Cardiac fibroblast (primary cell): ENCODE measurements at regions not wholly inside any gene's neighbourhood (a gene's known extent, or its start where the extent isn't known, plus 50 kb on each side); places are given as distances from the start of the nearest gene placed in this dataset.
"Not testable (repeated sequence)": the region's sequence is repeated elsewhere in the genome, so short reads cannot be mapped to it uniquely, and the experiment has no call there.

Experiments used
- DNase-seq, 2 donors: peaks; one replicate each; pipeline versions ENCODE4 v3.0.0 to v3.0.0-alpha.2; 2010; ENCODE audit warnings: low read depth in 2 of 2
- H3K4me3 ChIP-seq, 2 donors: replicated peaks in 1 of 2; 1 replicate in 1 of 2; 2 replicates in 1 of 2; pipeline ENCODE4 v1.5.1; 2011; ENCODE audit warnings: low read depth in 2 of 2, low read length in 2 of 2, mild to moderate bottlenecking in 2 of 2, moderate library complexity in 1 of 2
- TF ChIP-seq, protein P1 (sequence below): IDR thresholded peaks from one replicate; pipeline ENCODE4 v1.5.1; 2011; ENCODE audit warnings: low read depth, mild to moderate bottlenecking, low read length, inconsistent platforms

DNA sequence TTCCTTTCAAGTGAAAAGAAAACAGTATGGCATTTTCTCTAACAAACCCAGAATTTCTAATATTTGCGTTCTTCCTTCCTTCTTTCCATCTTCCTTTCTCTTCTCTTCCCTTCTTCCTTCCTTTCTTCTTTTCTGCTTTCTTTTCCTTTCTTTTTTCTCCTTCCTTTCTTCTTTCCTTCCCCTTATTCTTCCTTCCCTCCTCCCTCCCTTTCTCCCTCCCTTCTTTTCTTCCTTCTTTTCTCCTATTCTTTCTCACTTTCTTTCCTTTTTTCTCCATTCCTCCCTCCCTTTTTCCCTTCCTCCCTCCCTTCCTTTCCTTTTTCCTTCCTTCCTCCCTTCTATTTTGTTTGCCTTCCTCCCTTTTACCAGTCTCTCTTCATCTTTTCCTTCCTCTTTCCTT lies 194.8 kb downstream of the SHCBP1 start:
- DNase-seq: no peak
- TF ChIP-seq, protein P1, sequence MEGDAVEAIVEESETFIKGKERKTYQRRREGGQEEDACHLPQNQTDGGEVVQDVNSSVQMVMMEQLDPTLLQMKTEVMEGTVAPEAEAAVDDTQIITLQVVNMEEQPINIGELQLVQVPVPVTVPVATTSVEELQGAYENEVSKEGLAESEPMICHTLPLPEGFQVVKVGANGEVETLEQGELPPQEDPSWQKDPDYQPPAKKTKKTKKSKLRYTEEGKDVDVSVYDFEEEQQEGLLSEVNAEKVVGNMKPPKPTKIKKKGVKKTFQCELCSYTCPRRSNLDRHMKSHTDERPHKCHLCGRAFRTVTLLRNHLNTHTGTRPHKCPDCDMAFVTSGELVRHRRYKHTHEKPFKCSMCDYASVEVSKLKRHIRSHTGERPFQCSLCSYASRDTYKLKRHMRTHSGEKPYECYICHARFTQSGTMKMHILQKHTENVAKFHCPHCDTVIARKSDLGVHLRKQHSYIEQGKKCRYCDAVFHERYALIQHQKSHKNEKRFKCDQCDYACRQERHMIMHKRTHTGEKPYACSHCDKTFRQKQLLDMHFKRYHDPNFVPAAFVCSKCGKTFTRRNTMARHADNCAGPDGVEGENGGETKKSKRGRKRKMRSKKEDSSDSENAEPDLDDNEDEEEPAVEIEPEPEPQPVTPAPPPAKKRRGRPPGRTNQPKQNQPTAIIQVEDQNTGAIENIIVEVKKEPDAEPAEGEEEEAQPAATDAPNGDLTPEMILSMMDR: no peak
- H3K4me3 ChIP-seq: no peak overlapping the region

DNA sequence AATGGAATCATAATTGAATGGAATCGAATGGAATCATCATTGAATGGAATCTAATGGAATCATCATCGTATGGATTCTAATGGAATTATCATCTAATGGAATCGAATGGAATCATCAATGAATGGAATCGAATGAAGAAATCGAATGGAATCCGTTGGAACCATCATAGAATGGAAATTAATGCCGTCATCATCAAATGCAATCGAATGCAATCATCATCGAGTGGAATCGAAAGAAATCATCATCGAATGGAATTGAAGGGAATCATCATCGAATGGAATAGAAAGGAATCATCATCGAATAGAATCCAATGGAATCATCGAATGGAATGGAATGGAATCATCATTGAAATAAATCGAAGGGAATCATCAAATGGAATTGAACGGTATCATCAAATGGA lies 217.2 kb downstream of the SHCBP1 start:
- DNase-seq: no peak
- TF ChIP-seq, protein P1: no peak
- H3K4me3 ChIP-seq: no peak overlapping the region

DNA sequence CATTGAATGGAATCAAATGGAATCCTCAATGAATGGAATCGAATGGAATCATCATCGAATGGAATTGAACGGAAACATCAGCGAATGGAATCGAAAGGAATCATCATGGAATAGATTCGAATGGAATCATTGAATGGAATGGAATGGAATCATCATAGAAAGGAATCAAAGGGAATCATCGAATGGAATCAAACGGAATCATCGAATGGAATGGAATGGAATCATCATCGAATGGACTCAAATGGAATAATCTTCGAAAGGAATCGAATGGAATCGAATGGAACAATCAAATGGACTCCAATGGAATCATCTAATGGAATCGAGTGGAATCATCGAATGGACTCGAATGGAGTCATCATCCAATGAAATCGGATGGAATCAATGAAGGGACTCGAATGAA lies 222.6 kb downstream of the SHCBP1 start:
- H3K4me3 ChIP-seq, DNase-seq: not testable (repeated sequence)

DNA sequence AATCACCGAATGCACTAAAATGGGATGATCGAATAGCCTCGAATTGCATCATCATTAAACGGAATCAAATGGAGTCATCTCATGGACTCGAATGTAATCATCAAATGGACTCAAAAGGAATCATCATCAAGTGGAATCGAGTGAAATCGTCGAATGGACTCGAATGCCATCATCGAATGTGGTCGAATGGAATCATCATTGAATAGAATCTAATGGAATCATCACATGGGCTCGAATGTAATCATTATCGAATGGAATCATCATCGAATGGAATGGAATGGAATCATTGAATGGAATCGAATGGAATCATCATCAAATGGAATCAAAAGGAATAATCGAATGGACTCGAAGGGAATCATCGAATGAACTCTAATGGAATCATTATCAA lies 224.3 kb downstream of the SHCBP1 start:
- not testable (repeated sequence) for DNase-seq, H3K4me3 ChIP-seq

DNA sequence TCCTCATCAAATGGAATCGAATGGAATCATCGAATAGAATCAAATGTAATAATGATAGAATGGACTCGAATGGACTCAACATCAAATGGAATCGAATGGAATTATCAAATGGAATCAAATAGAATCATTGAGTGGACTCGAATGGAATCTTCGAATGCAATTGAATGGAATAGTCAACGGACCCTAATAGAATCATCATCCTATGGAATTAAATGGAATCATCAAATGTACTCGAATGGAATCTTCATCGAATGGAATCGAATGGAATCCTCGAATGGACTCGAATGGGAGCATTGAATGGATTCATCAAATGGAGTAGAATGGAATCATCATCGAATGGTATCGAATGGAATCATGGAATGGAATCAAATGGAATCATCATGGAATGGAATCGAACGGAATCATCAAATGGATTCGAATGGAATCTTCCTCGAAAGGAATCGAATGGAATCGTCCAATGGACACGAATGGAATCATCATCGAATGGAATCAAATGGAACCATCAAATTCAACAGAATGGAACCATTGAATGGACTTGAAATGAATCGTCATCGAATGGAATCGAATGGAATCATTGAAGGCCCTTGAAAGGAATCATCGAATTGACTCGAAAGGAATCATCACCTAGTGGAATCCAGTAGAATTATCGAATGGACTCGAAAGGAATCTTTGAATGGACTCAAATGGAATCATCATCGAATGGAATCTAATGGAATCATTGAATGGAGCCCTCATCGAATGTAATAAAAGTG lies 224.9 kb downstream of the SHCBP1 start:
- peak in 1 of 2 donors; percentile 16 for DNase-seq
- not testable (repeated sequence) for H3K4me3 ChIP-seq

DNA sequence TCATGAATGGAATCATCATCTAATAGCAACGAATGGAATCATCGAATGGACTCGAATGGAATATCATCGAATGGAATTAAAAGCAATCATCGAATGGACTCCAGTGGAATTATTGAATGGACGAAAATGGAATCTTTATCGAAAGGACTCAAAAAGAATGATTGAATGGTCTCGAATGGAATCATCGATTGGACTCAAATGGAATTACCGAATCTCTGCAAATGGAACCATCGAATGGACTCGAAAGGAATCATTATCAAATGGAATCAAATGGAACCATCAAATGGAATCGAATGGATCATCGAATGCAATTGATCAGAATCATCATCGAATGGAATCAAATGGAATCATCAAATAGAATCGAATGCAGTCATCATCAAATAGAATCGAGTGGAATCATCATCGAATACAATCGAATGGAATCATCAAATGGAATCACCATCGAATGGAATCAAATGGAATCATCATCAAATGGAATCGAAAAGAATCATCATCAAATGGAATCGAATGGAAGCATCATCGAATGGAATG lies 225.7 kb downstream of the SHCBP1 start:
- not testable (repeated sequence) for H3K4me3 ChIP-seq
- DNase-seq: peak; percentile 16 to 35

DNA sequence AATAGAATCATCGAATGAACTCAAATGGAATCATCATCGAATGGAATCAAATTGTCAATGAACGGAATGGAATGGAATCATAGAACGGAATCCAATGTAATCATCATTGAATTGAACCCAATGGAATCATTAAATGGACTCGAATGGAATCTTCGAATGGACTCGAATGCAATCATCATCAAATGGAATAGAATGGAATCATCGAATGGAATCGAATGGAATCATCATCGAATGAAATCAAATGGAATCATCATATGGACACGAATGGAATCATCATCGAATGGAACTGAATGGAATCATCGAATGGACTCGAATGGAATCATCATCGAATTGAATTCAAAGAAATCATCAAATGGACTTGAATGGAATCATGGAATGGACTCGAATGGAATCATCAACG lies 226.2 kb downstream of the SHCBP1 start:
- DNase-seq: peak in 1 of 2 donors; percentile 55
- H3K4me3 ChIP-seq: not testable (repeated sequence)

DNA sequence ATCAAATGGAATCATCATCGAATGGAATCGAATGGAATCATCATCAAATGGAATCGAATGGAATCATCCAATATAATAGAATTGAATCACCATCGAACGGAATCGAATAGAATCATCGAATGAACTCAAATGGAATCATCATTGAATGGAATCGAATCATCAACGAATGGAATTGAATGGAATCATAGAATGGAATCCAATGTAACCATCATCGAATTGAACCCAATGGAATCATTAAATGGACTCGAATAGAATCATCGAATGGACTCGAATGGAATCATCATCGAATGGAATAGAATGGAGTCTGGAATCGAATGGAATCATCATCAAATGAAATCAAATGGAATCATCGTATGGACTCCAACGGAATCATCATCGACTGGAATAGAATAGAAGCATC lies 227.0 kb downstream of the SHCBP1 start:
- not testable (repeated sequence) for H3K4me3 ChIP-seq
- peak in 1 of 2 donors; percentile 28 for DNase-seq

DNA sequence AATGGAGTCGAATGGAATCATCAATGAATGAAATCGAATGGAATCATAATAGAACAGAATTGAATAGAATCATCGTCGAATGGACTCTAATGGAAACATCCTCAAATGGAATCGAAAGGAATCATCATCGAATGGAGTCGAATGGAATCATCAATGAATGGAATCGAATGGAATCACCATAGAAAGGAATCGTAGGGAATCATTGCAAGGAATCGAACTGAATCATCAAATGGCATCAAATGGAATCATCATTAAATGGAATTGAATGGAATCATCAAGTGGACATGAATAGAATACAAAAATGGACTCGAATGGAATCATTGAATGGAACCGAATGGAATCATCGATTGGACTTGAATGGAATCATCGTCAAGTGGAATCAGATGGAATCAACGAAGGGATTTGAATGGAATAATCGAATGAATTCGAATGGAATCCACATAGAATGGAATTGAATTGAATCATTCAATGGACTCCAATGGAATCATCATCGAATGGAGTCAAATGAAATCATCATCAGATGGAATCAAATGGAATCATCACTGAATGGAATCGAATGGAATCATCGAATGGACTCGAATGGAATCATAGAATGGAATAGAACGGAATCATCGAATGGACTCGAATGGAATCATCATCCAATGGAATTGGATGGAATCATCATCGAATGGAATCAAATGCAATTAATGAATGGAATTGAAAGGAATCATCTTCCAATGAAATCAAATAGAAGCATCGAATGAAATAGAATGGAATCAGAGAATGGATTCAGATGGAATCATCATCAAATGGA lies 228.1 kb downstream of the SHCBP1 start:
- not testable (repeated sequence) for H3K4me3 ChIP-seq
- DNase-seq: peak; percentile 21 to 52

DNA sequence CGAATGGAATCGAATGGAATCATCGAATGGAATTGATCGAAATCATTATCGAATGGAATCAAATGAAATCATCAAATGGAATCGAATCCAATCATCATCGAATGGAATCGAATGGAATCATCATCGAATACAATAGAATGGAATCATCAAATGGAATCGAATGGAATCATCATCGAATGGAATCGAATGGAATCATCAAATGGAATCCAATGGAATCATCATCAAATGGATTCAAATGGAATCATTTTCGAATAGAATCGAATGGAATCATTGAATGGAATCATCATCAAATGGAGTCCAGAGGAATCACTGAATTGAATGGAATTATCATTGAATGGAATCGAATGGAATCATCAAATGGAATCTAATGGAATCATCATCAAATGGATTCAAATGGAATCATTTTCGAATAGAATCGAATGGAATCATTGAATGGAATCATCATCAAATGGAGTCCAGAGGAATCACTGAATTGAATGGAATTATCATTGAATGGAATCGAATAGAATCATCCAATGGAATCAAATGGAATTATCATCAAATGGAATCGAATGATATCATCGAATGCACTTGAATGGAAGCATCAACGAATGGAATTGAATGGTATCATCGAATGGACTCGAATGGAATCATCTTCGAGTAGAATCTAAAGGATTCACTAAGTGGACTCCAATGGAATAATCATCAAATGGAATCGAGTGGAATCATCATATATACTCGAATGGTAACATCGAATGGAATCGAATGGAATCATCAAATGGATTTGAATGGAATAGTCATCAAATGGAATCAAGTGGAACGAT lies 230.3 kb downstream of the SHCBP1 start:
- not testable (repeated sequence) for H3K4me3 ChIP-seq
- DNase-seq: peak in 1 of 2 donors; percentile 39

DNA sequence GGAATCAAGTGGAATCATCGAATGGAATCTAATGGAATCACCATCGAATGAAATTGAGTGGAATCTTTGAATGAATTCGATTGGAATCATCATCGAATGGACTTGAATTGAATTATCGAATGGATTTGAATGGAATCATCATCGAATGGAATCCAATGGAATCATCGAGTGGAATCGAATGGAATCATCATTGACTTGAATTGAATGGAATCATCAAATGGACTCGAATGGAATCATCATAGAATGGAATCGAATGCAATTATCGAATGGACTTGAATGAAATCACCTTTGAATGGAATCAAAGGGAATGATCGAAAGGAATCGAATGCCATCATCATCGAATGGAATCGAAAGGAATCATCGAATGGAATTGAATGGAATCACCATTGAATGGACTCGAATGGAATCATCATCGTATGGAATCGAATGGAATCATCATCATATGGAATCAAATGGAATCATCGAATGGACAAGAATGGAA lies 231.6 kb downstream of the SHCBP1 start:
- peak; percentile 83 to 92 for DNase-seq
- H3K4me3 ChIP-seq: not testable (repeated sequence)

DNA sequence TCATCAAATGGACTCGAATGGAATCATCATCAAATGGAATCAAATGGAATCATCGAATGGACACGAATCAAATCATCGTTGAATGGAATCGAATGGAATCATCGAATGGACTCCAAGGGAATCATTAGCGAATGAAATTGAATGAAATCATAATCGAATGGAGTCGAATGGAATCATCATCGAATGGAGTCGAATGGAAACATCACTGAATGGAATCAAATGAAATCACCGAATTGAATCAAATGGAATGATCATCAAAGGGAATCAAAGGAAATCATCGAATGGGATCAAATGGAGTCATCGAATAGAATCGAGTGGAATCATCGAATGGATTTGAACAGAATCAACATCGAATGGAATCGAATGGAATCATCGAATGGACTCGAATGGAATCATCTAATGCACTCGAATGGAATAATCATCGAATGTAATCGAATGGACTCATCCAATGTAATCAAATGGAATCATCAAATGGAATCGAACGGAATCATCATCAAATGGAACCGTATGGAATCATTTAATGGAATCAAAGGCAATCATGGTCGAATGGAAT lies 232.2 kb downstream of the SHCBP1 start:
- not testable (repeated sequence) for H3K4me3 ChIP-seq, DNase-seq

DNA sequence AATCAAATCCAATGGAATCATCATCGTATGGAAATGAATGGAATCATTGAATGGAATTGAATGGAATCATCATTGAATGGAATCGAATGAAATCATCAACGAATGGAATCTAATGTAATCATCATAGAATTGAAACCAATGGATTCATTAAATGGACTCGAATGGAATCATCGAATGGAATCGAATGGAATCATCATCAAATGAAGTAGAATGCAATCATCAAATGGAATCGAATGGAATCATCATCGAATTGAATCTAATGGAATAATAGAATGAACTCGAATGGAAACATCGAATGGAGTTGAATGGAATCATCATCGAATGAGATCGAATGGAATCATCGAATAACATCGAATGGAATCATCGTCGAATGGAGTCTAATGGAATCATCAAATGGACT lies 232.8 kb downstream of the SHCBP1 start:
- peak in 1 of 2 donors; percentile 55 for DNase-seq
- not testable (repeated sequence) for H3K4me3 ChIP-seq

DNA sequence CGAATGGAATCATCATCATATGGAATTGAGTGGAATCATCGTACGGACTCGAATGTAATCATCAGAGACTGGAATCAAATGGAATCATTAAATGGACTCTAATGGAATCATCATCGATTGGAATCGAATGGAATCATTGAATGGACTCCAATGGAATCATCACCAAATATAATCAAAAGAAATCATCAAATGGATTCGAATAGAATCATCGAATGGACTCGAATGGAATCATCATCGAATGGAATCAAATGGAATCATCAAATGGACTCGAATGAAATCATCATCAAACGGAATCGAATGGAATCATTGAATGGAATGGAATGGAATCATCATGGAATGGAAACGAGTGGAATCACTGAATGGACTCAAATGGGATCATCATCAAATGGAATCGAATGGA lies 233.5 kb downstream of the SHCBP1 start:
- DNase-seq, H3K4me3 ChIP-seq: not testable (repeated sequence)
